ENCODE measurements at regions not wholly inside any gene's neighbourhood (a gene's known extent, or its start where the extent isn't known, plus 50 kb on each side); places are given as distances from the start of the nearest gene placed in this dataset.
A peak's percentile ranks its signal among the peaks of the same experiment; 100 is the strongest.
"Not testable (repeated sequence)": the region's sequence is repeated elsewhere in the genome, so short reads cannot be mapped to it uniquely, and the experiment has no call there.

DNA sequence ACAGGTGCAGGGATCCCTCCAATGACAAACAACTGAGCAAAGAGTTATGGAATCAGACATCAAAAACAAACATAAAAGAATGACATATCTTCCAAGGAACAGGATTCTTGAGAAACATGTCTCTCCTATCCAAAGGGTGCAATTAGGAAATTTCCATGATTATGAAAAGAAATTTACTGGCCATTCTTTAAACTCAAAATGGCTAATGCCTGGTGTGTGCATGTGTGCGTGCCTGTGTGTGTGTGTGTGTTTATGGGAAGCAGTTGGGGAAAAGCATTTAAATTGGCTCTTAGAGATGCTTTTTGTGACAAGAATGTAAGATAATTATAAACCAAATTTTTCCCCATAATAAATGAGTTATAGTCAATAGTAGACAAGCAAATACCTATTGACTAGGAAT lies 320.5 kb upstream of the THBS1 start:
- no peak for DNase-seq

GRCh38 chr15:39260791-39261190 lies 320.1 kb upstream of the THBS1 start:
- no peak for DNase-seq

GRCh38 chr15:39261397-39262183 lies 319.3 kb upstream of the THBS1 start:
- DNase-seq = not testable (repeated sequence)

GRCh38 chr15:39262995-39263772 lies 317.7 kb upstream of the THBS1 start:
- DNase-seq = peak; percentile 3

- DNase-seq = no peak
Observed at GRCh38 chr15:39265261-39265660, 315.6 kb upstream of the THBS1 start.

- DNase-seq = no peak
Observed at GRCh38 chr15:39266890-39267289, 314.0 kb upstream of the THBS1 start.

GRCh38 chr15:39267685-39268084 lies 313.2 kb upstream of the THBS1 start:
- no peak for DNase-seq

DNA sequence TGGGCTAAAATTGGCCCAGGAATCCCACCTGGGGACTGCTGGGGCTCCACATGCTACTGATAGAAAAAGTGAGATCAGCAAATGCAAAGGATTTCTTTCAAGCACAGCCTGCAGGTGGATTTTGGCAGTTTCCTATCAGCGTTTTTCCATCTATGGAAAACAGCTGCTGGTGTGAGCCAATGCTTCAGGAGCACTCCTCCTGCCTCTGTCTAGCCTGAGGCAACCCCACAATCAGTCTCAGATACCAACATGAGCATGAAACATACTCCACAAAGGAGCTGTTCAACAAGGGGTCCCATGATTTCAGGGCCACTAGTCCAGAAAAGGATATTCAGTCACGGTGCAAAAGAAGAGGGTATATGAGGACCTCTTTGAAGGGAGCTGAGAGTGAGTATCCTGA lies 311.5 kb upstream of the THBS1 start:
- DNase-seq = no peak

DNA sequence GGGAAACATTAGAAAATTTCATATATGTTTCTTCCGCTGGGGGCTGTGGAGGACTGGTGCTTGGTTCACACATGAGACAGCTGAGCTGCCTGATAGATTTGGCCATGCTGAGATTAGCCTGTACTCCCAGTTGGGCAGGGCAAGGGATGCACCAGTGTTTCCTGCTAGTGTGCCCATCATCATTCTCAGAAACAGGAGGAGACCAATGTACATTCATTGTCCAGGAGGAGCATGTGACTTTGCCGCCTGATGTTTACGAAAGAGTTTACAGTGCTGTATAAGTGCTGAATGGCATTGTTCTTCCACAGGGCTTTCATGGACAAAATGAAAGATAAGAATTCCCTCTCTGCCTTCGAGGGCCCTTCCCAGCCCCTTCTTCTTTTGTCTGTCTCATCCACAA lies 311.1 kb upstream of the THBS1 start:
- DNase-seq = no peak

- DNase-seq = no peak
Observed at GRCh38 chr15:39270221-39270855, 310.5 kb upstream of the THBS1 start.

GRCh38 chr15:39270934-39271333 lies 309.9 kb upstream of the THBS1 start:
- no peak for DNase-seq

- DNase-seq = no peak
Observed at GRCh38 chr15:39272901-39273300, 308.0 kb upstream of the THBS1 start.

GRCh38 chr15:39273717-39274411 lies 307.0 kb upstream of the THBS1 start:
- no peak for DNase-seq

DNA sequence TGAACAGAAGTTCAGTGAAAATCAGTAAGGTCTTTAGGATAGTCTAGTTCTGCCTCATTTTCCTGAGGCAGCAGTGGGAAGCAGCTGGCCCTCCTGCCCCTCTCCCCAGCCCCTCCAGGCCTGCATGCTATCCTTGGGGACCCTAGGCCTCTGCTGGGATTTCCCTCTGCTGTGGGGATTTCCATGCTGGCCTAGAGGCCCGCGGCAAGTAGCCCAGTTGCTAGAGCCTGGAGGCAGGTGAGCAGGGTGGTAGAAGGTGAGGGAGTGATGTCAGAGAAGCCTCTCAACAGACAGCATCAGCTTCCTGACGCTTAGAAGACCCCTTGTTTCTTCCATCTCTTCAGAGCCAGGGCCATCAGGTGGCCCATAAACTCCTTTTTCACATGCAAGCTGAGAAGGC lies 305.8 kb upstream of the THBS1 start:
- DNase-seq = no peak

GRCh38 chr15:39279311-39279710 lies 301.6 kb upstream of the THBS1 start:
- no peak for DNase-seq

DNA sequence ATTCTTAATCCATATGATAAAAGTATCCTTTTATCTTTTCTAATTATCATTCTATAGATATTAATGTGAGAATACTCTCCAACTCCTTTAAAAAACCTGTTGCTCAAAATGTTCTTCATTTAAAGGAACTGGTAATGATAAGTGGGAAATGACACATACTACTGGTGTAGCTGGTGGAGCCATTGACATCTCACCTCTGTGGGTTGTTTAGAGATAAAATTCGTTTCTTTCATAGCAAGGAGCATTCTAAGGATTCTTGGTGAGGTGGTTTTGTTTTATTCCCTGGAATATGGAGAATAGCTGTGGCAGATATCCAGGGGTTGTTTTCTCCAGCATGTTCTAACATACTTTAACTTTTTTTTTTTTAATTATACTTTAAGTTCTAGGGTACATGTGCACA lies 299.8 kb upstream of the THBS1 start:
- DNase-seq = no peak

DNA sequence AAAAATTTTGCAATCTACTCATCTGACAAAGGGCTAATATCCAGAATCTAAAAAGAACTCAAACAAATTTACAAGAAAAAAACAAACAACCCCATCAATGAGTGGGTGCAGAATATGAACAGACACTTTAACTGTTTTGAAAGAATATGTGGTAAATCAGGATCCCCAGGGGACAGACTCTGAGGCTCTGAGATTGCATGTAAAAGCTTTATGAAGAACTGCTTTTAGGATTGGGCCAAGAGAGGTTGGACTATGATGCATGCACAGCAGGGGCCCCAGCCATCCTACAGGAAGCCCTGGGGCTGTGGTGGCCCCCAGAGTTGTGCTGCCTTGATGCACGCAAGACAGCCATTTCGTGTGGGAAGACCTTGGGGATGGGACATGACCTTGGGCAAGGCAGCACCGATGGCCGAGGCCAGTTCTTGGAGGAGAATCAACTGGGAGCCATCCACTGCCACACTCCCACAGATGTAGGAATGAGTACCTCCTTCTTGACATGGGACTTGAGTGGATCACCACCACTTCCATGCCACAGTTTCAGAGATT lies 298.1 kb upstream of the THBS1 start:
- no peak for DNase-seq

GRCh38 chr15:39283531-39283930 lies 297.3 kb upstream of the THBS1 start:
- no peak for DNase-seq

- no peak for DNase-seq
Observed at GRCh38 chr15:39285071-39285470, 295.8 kb upstream of the THBS1 start.

DNA sequence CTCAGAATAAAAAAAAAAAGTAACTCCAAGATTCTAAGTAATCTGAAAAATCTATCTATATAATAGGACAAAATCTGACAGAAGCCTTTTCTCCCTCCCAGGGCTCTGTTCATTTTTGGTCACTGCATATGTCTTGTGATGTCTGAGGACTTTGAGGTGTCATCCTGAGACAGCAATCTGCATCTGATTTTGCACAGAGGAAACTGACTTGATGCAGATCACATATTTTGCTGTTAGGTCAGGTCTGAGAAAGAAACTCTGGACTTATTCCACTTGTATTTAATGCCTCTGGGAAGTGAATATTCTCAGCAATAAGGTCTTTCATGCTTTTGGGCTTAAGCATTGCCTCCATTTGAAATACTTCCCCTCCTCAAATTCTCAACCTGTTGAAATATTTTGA lies 295.2 kb upstream of the THBS1 start:
- no peak for DNase-seq

DNA sequence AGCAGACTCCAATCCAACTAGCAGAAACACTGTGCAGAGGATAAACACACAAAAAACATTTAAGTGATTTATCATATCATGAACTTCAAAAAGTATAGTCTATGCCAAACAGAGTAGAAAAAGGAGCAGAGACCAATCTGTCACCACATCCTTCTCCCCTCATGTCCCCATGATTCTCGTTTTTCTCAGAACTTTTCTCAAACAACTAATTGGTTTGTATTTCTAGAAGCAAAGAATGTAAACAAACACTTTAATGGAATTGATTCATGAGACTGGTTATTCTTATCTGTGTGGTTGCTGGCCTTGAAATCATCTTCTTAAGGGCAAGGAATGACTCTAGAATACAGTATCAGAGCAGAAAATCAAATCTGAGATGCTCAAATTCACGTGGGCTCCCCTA lies 294.2 kb upstream of the THBS1 start:
- DNase-seq = no peak

DNA sequence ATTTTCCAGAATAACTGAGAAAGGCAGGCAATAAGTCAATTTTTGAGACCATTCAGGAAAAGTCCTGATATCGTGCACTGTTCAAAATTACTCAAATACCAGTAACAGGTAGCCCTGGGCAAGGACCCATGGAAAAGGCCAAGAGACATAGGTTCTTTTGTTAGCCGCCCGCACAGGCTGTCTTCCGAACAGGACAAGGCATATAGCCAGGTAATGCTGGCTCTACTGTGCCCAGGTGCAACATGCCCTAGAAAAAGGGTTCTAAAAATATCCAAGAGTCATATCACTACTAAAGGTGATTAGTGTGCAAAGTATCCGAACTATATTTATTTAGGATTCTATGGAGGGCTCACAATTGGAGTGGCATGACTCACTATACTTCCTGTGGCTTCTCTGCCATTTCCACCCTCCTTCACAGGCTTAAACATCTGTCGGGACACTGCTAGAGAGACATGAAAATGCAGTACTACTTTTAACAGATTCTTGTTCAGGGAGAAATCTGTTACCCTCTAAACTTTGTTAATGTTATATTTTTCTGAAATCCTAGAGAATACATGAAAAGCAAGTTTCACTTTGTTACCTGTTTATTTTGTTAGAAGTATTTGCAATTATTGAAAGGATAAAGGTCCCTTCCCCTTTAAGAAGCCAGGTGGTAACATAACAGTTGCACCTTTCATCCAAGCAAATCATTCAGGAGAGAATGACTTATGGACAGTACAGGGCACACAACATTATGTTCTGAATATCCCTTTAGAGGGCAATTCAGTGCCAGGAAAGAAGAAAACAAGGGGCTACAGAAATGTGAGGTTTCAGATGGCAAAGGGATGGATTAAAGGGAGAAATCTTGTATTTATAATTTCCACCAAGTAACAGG lies 293.3 kb upstream of the THBS1 start:
- DNase-seq = no peak

Data from CD4-positive, alpha-beta T cell treated with Interleukin-12 subunit alpha and Interleukin-12 subunit beta, for 1 hour (primary cell).